ENCODE measurements at regions not wholly inside any gene's neighbourhood (a gene's known extent, or its start where the extent isn't known, plus 50 kb on each side); places are given as distances from the start of the nearest gene placed in this dataset.
"Not testable (repeated sequence)": the region's sequence is repeated elsewhere in the genome, so short reads cannot be mapped to it uniquely, and the experiment has no call there.

DNA sequence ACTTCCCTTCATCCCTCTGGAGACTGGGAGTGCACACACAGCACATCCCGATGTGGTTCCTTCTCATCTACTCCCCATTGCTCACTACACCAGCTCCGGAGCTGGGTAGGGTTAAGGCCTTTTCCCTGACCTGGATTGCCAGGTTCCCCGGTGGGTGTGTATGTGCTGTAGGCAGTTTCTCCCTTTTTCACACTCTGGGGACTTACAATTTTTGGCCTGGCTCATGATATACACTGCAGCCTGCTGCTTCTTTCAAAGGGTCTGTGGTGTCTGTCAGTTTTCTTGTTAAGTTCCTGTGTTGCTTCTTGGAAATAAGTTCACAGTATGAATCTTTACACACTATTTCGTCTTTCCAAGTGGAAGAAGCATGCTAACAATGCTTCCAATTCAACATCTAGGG, 405.5 kb downstream of the UTRN start:
- no peak for DNase-seq

- not testable (repeated sequence) for DNase-seq
Measured at GRCh38 chr6:144692050-144692449, 406.9 kb downstream of the UTRN start.

DNA sequence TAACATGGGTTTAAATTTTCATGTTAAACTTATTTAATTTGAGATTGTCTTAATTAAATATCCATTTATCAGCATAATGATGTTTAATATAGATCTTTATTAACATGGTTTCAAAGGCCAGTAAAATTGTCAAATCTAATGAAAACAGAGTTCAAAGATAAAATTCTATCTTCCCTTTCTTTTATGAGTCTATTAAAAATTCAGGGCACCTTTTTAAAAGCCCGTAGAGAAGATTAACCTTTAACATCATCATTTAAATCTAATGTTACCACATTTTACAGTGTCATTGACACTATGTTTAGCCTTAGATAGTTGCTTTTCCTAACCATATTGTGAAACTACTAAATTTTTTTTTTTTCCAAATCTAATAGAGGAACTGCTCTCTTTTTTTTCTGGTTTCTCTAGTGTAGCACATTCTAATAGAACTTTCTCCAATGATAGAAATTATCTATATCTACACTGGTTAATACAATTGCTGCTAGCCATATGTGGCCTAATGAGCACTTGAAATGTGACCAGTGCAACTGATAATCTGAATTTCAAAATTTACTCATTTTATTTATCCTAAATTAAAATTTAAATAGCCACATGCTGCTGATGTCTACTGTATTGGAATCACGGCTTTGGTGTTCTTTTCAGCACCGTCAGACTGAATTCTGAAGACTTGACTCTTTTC, 410.9 kb downstream of the UTRN start:
- DNase-seq: no peak

- DNase-seq: no peak
Measured at GRCh38 chr6:144696610-144697368, 411.7 kb downstream of the UTRN start.

- DNase-seq: no peak
Measured at GRCh38 chr6:144697369-144697760, 412.2 kb downstream of the UTRN start.

DNA sequence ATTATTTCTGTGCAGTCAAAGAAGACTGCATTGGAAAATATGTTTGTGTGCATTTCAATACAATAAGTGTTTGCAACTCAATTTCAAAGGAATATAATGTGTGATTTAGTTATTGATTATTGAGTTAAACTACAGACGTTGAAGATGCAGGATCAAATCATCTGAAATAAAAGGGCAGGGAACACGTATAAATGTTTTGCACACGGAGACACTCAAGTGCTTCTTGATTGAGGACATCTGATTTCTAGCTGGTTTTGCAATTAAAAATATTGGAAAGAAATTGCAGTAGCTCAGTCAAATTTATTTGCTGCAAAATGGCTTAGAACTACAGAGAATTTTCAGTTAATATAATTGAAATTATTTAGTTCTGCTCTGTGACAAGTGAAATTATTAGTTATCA, 412.7 kb downstream of the UTRN start:
- DNase-seq: no peak

GRCh38 chr6:144702781-144703180, 417.6 kb downstream of the UTRN start:
- no peak for DNase-seq

DNA sequence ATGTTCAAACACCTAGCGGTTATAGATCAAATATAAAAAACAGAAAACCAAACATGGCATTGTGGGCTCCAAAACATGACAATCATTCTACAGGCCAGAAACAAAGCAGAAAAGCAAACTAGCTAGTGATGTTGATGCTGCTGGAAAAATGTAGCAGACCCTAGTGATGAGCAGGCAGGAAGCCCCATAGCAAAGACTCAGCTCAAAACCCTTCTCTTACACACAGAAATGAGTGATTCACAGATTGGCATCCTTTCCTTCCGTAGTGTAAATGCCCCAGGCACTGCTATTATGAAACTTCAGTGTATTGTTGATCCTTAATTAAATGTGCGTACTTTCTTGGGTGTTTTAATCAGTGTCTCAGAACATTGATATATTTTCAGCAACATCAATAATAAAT, 425.1 kb downstream of the UTRN start:
- peak; percentile 92 for DNase-seq

DNA sequence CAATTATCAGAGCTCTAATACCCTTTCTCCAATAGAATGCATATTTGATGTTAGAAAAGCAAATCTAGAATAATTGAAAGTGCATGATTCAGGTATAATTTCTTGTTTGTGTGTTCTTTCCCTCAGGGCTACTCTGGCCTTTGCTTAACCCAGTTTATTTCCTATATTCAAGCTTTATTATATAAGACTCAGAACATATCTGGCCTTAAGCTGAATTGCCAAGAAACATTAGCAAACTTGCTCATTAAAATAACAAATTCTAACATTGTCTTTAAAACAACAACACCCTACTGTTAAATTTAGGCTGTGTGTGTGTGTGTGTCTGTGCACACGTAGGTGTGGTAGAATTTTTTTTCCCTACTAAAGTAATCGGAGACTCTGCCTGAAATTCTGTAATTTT, 426.5 kb downstream of the UTRN start:
- DNase-seq: no peak

DNA sequence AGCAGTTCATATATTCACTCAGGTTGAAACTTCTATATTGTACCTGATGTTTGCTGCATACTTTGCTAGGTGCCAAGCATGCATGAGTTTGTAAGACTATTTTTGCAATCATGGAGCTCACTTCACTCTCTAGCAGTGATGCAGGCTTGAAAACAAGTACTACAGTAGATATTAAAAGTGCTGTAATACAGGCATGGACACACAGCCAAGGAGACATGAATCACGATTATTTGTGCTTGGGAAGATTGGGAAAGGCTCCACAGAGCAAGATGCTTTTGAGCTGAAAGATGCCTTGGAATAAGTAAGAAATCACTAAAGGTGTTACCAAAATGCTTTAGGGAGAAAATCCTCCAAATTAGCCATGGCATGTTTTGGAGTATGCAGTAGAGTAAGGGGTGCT, 427.4 kb downstream of the UTRN start:
- no peak for DNase-seq

- no peak for DNase-seq
Measured at GRCh38 chr6:144714021-144714712, 429.0 kb downstream of the UTRN start.

- DNase-seq: no peak
Measured at GRCh38 chr6:144715344-144715743, 430.2 kb downstream of the UTRN start.

DNA sequence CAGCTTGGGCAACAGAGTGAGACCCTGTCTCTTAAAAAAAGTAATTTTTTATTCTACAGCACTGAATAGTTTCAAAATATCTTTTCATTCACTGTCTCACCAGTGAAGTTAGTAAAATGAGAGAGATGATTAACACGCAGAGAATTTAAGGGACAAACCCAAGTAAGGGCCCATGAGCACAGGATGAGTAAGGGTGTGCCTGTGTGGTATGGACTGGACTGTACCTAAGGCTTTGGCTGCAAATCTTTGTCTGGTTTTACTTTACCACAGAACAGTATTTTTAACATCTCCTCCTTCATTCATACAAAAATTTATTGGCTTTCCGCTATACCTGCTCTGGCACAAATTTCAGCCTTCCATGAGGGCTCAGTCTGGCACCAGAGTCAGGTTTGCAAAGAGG, 433.3 kb downstream of the UTRN start:
- peak; percentile 61 for DNase-seq

DNA sequence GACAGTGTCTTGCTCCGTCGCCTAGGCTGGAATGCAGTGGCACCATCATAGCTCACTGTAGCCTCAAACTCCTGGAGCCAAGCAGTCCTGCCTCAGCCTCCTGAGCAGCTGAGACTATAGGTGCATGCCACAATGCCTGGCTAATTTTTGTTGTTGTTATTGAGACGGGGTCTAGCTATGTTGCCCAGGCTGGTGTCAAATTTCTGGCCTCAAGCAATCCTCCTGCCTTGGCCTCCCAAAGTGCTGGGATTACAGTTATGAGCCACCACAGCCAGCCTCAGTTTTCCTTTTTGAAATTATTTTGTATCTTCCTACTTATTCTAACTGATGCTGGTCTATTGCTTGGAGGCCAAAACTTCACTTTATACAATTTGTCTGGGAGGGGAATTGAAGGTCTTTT, 436.1 kb downstream of the UTRN start:
- no peak for DNase-seq

DNA sequence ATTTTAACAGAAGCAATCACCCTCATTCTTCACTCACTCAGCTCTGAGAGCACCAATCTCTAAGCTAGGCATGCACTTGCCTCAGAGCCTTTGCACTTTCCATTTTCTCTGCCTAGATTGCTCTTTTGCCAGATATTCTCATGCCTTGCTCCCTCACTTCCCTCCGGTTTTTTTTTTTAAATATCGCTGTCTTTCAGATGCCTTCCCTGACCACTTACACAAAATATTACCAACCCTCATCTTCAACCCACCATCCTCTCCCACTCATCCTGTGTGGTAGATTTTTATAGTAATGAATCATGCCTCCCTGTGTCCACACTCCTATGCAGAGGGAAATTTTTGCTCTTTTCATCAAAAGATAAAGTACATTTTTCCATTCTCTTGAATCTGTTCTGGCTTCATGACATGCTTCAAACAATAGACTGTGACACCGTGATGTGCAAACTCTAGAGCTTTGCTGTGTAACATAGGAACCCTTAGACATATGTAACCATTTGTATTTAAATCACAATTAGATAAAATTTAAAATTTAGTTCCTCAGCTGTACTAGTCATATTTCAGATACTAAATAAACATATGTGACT, 437.1 kb downstream of the UTRN start:
- peak; percentile 32 for DNase-seq

DNA sequence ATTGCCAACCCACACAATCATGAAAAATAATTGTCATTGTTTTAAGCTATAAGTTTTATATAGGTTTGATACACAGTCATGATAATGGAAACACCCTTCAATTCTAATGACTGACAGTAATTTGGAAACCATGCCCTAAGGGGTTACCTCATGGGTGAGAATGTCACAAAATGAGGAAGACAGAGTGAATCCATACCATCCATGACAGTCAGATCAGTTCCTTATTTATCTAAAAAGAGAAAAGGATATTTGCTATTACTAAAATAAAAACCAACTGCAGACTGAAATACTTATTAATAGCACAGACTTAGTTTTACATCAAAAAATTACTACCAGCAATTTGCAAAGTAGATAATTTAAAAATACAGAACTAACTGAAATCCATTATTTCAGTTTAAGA, 437.8 kb downstream of the UTRN start:
- DNase-seq: no peak

DNA sequence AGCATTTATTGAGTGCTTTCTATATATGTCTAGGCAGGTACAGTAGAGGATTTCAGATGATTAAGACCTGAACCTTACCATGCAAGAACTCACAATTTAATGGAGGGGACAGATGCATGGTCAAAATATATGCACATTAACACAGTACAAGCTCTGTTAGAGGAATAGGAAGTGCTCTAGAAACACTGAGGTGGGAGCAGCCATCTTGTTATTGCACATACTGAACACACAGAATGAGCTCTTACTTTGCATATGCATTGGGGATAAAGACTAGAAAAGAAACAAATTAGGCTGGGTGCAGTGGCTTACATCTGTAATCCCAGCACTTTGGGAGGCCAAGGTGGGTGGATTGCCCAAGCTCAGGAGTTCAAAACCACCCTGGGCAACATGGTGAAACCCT, 438.3 kb downstream of the UTRN start:
- no peak for DNase-seq

DNA sequence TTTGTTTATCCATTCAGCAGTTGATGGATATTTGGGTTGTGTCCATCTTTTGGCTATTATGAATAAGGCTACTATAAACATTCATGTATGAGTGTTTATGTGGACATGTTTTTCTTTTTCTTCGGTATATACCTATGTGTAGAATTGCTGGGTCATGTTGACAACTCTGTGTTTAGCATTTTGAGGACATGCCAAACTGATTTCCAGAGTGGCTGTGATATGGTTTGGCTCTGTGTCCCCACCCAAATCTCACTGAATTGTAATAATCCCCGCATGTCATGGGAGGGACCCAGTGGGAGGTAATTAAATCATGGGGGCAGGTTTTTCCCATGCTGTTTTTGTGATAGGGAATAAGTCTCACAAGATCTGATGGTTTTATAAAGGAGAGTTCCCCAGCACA, 439.7 kb downstream of the UTRN start:
- no peak for DNase-seq

DNA sequence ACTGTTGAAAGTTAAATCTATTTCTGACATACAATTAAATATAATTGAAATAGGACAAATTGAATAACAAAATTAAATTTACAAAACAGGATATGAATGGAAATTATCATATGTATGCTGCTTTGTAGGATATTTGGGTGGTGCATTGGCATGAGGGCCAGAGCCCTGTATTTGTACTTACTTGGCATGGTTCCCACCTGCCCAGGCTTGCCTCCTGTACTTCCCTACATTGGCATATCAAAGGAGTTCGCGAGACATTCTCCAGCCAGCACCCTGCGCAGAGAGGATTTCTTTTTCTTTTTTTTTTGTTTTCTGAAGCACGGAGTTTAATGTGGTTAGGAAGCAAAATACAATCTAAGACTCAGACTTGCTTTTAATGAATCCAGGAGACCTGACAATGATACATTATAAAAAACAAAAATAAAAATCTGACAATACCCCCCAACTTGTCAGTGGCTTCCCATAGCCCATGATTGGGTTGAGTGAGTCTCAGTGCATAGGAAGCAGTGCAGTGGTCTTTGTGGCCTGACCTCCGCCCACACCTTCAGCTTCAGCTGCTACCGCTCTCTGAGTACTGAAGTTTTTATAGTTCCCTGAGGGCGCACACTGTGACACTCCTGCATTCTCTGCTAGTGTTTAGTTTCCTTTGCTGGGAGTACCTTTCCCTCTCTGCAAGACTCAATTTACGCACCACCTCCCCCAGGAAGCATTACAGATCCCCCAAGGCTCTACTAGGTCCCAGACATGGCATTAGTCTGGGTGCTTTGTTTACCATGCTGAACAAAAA, 440.8 kb downstream of the UTRN start:
- no peak for DNase-seq

GRCh38 chr6:144728804-144729203, 443.7 kb downstream of the UTRN start:
- DNase-seq: no peak

- no peak for DNase-seq
Measured at GRCh38 chr6:144729502-144729901, 444.4 kb downstream of the UTRN start.

DNA sequence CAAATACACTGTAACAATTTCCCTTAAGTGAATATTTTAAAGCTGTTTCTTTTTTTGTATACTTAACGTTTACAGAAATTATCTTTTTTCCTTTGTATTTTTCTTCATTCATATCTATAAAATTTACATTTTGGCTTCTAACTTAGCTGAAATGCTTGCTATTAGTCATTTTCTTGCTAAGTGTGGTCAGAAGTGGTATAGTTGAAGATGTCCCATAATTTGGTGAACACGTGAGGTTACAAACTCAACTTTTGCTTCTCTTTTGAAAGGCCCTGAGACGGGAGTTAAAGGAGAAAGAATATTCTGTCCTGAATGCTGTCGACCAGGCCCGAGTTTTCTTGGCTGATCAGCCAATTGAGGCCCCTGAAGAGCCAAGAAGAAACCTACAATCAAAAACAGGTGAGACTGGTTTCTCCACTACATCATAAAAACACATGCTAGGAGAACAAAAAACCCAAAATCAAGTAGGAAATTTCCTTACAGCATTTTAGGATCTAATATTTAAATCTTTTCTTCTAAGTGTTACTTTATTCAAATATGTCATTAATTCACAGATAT, 445.0 kb downstream of the UTRN start:
- DNase-seq: no peak

Measured in fibroblast of skin of back (primary cell).